ENCODE measurements at regions not wholly inside any gene's neighbourhood (a gene's known extent, or its start where the extent isn't known, plus 50 kb on each side); places are given as distances from the start of the nearest gene placed in this dataset.

DNA sequence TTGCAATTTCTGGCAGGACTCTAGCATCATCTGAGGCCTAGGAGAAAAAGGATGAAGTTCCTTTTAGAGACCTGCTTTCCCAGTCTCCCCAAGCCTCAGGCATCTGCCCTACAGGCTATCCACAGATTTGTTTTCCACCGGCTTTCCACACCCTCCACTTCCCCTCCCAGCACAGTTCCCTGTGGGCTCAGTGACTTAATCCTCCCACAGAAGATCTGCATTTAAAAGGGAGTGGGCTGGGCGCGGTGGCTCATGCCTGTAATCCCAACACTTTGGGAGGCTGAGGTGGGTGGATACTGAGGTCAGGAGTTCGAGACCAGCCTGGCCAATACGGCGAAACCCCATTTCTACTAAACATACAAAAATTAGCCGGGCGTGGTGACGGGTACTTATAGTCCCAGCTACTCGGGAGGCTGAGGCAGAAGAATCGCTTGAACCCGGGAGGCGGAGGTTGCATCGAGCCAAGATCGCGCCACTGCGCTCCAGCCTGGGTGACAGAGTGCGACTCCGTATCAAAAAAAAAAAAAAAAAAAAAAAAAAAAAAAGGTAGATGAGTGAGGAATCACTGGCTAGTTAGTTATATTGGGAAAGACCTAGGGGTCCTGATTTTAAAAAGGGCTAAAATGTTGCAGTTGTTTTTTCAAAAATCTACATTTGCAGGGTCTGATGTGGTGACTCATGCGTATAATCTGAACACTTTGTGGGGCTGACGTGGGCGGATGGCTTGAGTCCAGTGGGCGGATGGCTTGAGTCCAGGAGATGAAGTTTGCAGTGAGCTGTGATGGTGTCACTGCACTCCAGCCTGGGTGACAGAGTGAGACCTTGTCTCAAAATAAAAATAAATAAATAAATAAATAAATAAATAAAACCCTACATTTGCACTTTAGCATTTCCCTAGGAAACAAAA, 119.5 kb downstream of the BAMBI start:
- TF ChIP-seq EED (IDR thresholded peaks at IDR 0.05; ENCODE audit: low read depth) (no peak), EP300 (IDR thresholded peaks at IDR 0.05; ENCODE audit: borderline replicate concordance in 1 of 2, control insufficient read depth in 1 of 2, low read depth in 2 of 2, low read length in 2 of 2) (no peak), SMC3 (IDR thresholded peaks at IDR 0.05; ENCODE audit: borderline replicate concordance, low read length) (no peak), POLR2A (IDR thresholded peaks at IDR 0.05; ENCODE audit: low read depth, low read length) (no peak), KAT2A (conservative IDR thresholded peaks at IDR 0.05; ENCODE audit: control insufficient read depth, low read depth, low read length) (no peak), FOXM1 (IDR thresholded peaks at IDR 0.05; ENCODE audit: low read depth, low read length) (no peak), TAF1 (IDR thresholded peaks at IDR 0.05; ENCODE audit: borderline replicate concordance, low read depth, low read length) (no peak)
- TF ChIP-seq, protein P1, sequence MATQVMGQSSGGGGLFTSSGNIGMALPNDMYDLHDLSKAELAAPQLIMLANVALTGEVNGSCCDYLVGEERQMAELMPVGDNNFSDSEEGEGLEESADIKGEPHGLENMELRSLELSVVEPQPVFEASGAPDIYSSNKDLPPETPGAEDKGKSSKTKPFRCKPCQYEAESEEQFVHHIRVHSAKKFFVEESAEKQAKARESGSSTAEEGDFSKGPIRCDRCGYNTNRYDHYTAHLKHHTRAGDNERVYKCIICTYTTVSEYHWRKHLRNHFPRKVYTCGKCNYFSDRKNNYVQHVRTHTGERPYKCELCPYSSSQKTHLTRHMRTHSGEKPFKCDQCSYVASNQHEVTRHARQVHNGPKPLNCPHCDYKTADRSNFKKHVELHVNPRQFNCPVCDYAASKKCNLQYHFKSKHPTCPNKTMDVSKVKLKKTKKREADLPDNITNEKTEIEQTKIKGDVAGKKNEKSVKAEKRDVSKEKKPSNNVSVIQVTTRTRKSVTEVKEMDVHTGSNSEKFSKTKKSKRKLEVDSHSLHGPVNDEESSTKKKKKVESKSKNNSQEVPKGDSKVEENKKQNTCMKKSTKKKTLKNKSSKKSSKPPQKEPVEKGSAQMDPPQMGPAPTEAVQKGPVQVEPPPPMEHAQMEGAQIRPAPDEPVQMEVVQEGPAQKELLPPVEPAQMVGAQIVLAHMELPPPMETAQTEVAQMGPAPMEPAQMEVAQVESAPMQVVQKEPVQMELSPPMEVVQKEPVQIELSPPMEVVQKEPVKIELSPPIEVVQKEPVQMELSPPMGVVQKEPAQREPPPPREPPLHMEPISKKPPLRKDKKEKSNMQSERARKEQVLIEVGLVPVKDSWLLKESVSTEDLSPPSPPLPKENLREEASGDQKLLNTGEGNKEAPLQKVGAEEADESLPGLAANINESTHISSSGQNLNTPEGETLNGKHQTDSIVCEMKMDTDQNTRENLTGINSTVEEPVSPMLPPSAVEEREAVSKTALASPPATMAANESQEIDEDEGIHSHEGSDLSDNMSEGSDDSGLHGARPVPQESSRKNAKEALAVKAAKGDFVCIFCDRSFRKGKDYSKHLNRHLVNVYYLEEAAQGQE (IDR thresholded peaks at IDR 0.05; ENCODE audit: low read depth, low read length), result no peak
- TF ChIP-seq, protein P2, sequence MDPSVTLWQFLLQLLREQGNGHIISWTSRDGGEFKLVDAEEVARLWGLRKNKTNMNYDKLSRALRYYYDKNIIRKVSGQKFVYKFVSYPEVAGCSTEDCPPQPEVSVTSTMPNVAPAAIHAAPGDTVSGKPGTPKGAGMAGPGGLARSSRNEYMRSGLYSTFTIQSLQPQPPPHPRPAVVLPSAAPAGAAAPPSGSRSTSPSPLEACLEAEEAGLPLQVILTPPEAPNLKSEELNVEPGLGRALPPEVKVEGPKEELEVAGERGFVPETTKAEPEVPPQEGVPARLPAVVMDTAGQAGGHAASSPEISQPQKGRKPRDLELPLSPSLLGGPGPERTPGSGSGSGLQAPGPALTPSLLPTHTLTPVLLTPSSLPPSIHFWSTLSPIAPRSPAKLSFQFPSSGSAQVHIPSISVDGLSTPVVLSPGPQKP (IDR thresholded peaks at IDR 0.05; ENCODE audit: low read depth, low read length), result no peak
- TF ChIP-seq, protein P3, sequence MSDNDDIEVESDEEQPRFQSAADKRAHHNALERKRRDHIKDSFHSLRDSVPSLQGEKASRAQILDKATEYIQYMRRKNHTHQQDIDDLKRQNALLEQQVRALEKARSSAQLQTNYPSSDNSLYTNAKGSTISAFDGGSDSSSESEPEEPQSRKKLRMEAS (IDR thresholded peaks at IDR 0.05; ENCODE audit: low read depth, low read length), result no peak
- TF ChIP-seq, protein P4, sequence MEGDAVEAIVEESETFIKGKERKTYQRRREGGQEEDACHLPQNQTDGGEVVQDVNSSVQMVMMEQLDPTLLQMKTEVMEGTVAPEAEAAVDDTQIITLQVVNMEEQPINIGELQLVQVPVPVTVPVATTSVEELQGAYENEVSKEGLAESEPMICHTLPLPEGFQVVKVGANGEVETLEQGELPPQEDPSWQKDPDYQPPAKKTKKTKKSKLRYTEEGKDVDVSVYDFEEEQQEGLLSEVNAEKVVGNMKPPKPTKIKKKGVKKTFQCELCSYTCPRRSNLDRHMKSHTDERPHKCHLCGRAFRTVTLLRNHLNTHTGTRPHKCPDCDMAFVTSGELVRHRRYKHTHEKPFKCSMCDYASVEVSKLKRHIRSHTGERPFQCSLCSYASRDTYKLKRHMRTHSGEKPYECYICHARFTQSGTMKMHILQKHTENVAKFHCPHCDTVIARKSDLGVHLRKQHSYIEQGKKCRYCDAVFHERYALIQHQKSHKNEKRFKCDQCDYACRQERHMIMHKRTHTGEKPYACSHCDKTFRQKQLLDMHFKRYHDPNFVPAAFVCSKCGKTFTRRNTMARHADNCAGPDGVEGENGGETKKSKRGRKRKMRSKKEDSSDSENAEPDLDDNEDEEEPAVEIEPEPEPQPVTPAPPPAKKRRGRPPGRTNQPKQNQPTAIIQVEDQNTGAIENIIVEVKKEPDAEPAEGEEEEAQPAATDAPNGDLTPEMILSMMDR (IDR thresholded peaks at IDR 0.05 in 2 of 3, conservative IDR thresholded peaks at IDR 0.05 in 1 of 3; ENCODE audit: control insufficient read depth in 2 of 3, extremely low read depth in 1 of 3, insufficient read depth in 1 of 3, low read depth in 3 of 3, low read length in 3 of 3), result no peak

Measured in GM12878 (cell line).